Trophoblast cell (in vitro differentiated cells and primary cell): ENCODE measurements at regions not wholly inside any gene's neighbourhood (a gene's known extent, or its start where the extent isn't known, plus 50 kb on each side); places are given as distances from the start of the nearest gene placed in this dataset.

Experiments used
- DNase-seq, 2 donors: peaks; one replicate each; pipeline ENCODE4 v3.0.0-alpha.2; 2016
- H2AFZ ChIP-seq: 2 replicates; pipeline ENCODE4 v1.6.1; 2013; ENCODE audit warnings: low read length, moderate library complexity, mild to moderate bottlenecking; ENCODE audit not compliant: insufficient read depth, poor library complexity
- H2AK5ac ChIP-seq: 2 replicates; pipeline ENCODE4 v1.6.1; 2013; ENCODE audit warnings: mild to moderate bottlenecking, low read length
- H2BK120ac ChIP-seq: 2 replicates; pipeline ENCODE4 v1.6.1; 2013; ENCODE audit warnings: low read length, mild to moderate bottlenecking, moderate library complexity; ENCODE audit not compliant: insufficient read depth, poor library complexity
- H2BK12ac ChIP-seq: 2 replicates; pipeline ENCODE4 v1.6.1; 2013; ENCODE audit warnings: mild to moderate bottlenecking, low read length, moderate library complexity
- H2BK5ac ChIP-seq: 2 replicates; pipeline ENCODE4 v1.6.1; 2013; ENCODE audit warnings: low read length, low read depth, moderate library complexity, mild to moderate bottlenecking; ENCODE audit not compliant: poor library complexity
- H3K14ac ChIP-seq: 2 replicates; pipeline ENCODE4 v1.6.1; 2013; ENCODE audit warnings: mild to moderate bottlenecking, low read length
- H3K18ac ChIP-seq: 2 replicates; pipeline ENCODE4 v1.6.1; 2013; ENCODE audit warnings: mild to moderate bottlenecking, low read length
- H3K23ac ChIP-seq: 2 replicates; pipeline ENCODE4 v1.6.1; 2013; ENCODE audit warnings: low read length
- H3K27ac ChIP-seq: 2 replicates; pipeline ENCODE4 v1.5.1; 2013; ENCODE audit warnings: low read depth, mild to moderate bottlenecking, inconsistent platforms, low read length, moderate library complexity
- H3K27me3 ChIP-seq: 2 replicates; pipeline ENCODE4 v1.6.1; 2013; ENCODE audit warnings: inconsistent platforms, mild to moderate bottlenecking, low read length, moderate library complexity; ENCODE audit not compliant: insufficient read depth
- H3K36me3 ChIP-seq, 2 experiments: 1 replicate in 1 of 2; 2 replicates in 1 of 2; pipeline ENCODE4 v1.6.1; 2013; ENCODE audit warnings: low read length in 2 of 2, mild to moderate bottlenecking in 2 of 2, moderate library complexity in 1 of 2; ENCODE audit not compliant: insufficient read depth in 2 of 2, control insufficient read depth in 1 of 2
- H3K4ac ChIP-seq: 2 replicates; pipeline ENCODE4 v1.6.1; 2013; ENCODE audit warnings: low read depth, mild to moderate bottlenecking, low read length, moderate library complexity
- H3K4me1 ChIP-seq, 2 experiments: 1 replicate in 1 of 2; 2 replicates in 1 of 2; pipeline ENCODE4 v1.6.1; 2013; ENCODE audit warnings: low read length in 2 of 2, mild to moderate bottlenecking in 2 of 2, moderate library complexity in 1 of 2; ENCODE audit not compliant: insufficient read depth in 2 of 2, control insufficient read depth in 1 of 2
- H3K4me2 ChIP-seq: 2 replicates; pipeline ENCODE4 v1.6.1; 2013; ENCODE audit warnings: inconsistent platforms, mild to moderate bottlenecking, low read length, moderate library complexity
- H3K4me3 ChIP-seq: 2 replicates; pipeline ENCODE4 v1.5.1; 2013; ENCODE audit warnings: mild to moderate bottlenecking, low read depth, low read length, inconsistent platforms
- H3K79me1 ChIP-seq: one replicate; pipeline ENCODE4 v1.6.1; 2013; ENCODE audit warnings: low read length
- H3K79me2 ChIP-seq: 2 replicates; pipeline ENCODE4 v1.6.1; 2013; ENCODE audit warnings: low read length, mild to moderate bottlenecking; ENCODE audit not compliant: control insufficient read depth, insufficient read depth, poor library complexity
- H3K9ac ChIP-seq: 2 replicates; pipeline ENCODE4 v1.6.1; 2013; ENCODE audit warnings: mild to moderate bottlenecking, low read length
- H3K9me3 ChIP-seq: 2 replicates; pipeline ENCODE4 v1.6.1; 2013; ENCODE audit warnings: low read depth, mild to moderate bottlenecking, control low read depth, inconsistent platforms, low read length; ENCODE audit not compliant: insufficient read depth
- H4K12ac ChIP-seq: 2 replicates; pipeline ENCODE4 v1.6.1; 2013; ENCODE audit warnings: low read depth, mild to moderate bottlenecking, low read length, moderate library complexity
- H4K8ac ChIP-seq: 2 replicates; pipeline ENCODE4 v1.6.1; 2013; ENCODE audit warnings: low read depth, mild to moderate bottlenecking, low read length, moderate library complexity
- H4K91ac ChIP-seq: one replicate; pipeline ENCODE4 v1.6.1; 2013; ENCODE audit warnings: low read depth, mild to moderate bottlenecking, low read length, moderate library complexity
- WGBS: extraction: QIAGEN DNeasy Blood & Tissue Kit; methylation state at CpG from one replicate; pipeline ENCODE4 v1.1.7; 2013; ENCODE audit warnings: missing lambda C conversion rate; ENCODE audit not compliant: insufficient read length, insufficient coverage; ENCODE audit errors: extremely low coverage; 5-methylcytosine and 5-hydroxymethylcytosine counted together

DNA sequence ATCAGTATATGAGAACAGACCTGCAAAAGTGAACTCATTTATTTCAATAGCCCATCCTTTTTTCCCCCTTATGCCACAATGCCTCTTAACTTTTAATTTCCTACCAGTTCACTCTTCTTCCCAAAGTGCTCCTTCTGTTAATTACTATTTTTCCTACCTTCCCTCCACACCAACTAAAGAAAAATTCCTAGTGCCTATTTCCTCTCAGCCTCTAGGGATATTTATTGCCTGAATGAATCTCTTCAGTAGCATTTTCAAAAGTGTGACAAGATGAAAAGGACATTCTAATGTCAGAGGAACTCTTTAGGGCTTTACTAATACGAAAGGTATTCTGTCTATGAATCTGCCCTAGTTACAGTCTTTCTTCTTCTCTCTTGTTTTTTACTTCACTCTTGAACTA is 181.1 kb upstream of the SPRY1 start:
- Histone ChIP-seq H2BK5ac (no peak overlapping the region), H4K12ac (no peak overlapping the region), H3K27ac (no peak overlapping the region), H3K4me2 (no peak overlapping the region), H2BK120ac (no peak overlapping the region), H3K27me3 (no peaks in the 10 kb centered on the region), H3K14ac (no peak overlapping the region), H2BK12ac (no peak overlapping the region), H4K91ac (no peak overlapping the region), H2AK5ac (no peak overlapping the region), H2AFZ (no peak overlapping the region), H3K9me3 (no peaks in the 10 kb centered on the region), H3K79me2 (no peaks in the 10 kb centered on the region), H3K4me1 (no peaks in the 10 kb centered on the region), H3K79me1 (no peaks in the 10 kb centered on the region), H3K4ac (no peak overlapping the region), H3K18ac (no peak overlapping the region), H3K23ac (no peak overlapping the region), H4K8ac (no peak overlapping the region), H3K36me3 (no peaks in the 10 kb centered on the region), H3K9ac (no peak overlapping the region), H3K4me3 (no peak overlapping the region)
- WGBS = no CpG with 5 or more reads among the region's 1 CpG
- DNase-seq = peak in 1 of 2 donors; percentile 31

DNA sequence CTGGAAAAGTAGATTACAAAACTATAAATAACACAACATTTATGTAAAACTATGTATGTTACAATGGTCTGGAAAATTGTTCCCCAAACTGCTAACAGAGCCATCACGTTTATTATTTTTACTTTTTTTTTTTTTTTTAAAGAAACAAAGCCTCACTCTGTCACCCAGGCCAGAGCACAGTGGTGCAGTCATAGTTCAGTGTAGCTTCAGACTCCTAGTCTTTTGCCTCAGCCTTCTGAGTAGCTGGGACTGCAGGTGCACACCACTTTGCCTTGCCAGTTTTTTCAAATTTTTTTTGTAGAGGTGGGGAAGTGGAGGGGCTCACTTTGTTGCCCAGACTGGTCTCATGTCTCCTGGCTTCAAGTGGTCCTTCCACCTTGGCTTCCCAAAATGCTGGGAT is 180.1 kb upstream of the SPRY1 start:
- no peak for DNase-seq
- H3K79me2 ChIP-seq = no peaks in the 10 kb centered on the region
- no peak overlapping the region for H3K18ac ChIP-seq
- no peaks in the 10 kb centered on the region for H3K79me1 ChIP-seq
- no peak overlapping the region for H3K27ac ChIP-seq
- no CpG with 5 or more reads among the region's 1 CpG for WGBS
- no peak overlapping the region for H2BK120ac ChIP-seq
- no peak overlapping the region for H4K91ac ChIP-seq
- no peak overlapping the region for H4K12ac ChIP-seq
- no peak overlapping the region for H3K4ac ChIP-seq
- H2AFZ ChIP-seq = no peak overlapping the region
- no peak overlapping the region for H2BK5ac ChIP-seq
- H2AK5ac ChIP-seq = no peak overlapping the region
- H2BK12ac ChIP-seq = no peak overlapping the region
- H4K8ac ChIP-seq = no peak overlapping the region
- no peaks in the 10 kb centered on the region for H3K36me3 ChIP-seq
- H3K4me2 ChIP-seq = no peak overlapping the region
- no peak overlapping the region for H3K9ac ChIP-seq
- H3K23ac ChIP-seq = no peak overlapping the region
- H3K14ac ChIP-seq = no peak overlapping the region
- H3K9me3 ChIP-seq = no peaks in the 10 kb centered on the region
- no peaks in the 10 kb centered on the region for H3K27me3 ChIP-seq
- H3K4me3 ChIP-seq = no peak overlapping the region
- no peaks in the 10 kb centered on the region for H3K4me1 ChIP-seq

GRCh38 chr4:123216946-123217345 is 179.6 kb upstream of the SPRY1 start:
- Histone ChIP-seq H3K27me3 (no peaks in the 10 kb centered on the region), H4K12ac (no peak overlapping the region), H2BK120ac (no peak overlapping the region), H3K18ac (no peak overlapping the region), H3K23ac (no peak overlapping the region), H3K14ac (no peak overlapping the region), H2BK5ac (no peak overlapping the region), H3K9me3 (no peaks in the 10 kb centered on the region), H3K79me2 (no peaks in the 10 kb centered on the region), H3K4me1 (no peaks in the 10 kb centered on the region), H3K36me3 (no peaks in the 10 kb centered on the region), H2AFZ (no peak overlapping the region), H4K8ac (no peak overlapping the region), H3K4ac (no peak overlapping the region), H3K9ac (no peak overlapping the region), H2BK12ac (no peak overlapping the region), H3K27ac (no peak overlapping the region), H3K79me1 (no peaks in the 10 kb centered on the region), H3K4me2 (no peak overlapping the region), H3K4me3 (no peak overlapping the region), H2AK5ac (no peak overlapping the region), H4K91ac (no peak overlapping the region)
- no peak for DNase-seq

GRCh38 chr4:123217664-123218063 is 178.9 kb upstream of the SPRY1 start:
- Histone ChIP-seq H3K9ac (no peak overlapping the region), H2BK5ac (no peak overlapping the region)
- no CpG with 5 or more reads among the region's 2 CpGs for WGBS

More at GRCh38 chr4:123217664-123218063, 178.9 kb upstream of the SPRY1 start:
- no peaks in the 10 kb centered on the region for H3K4me1 ChIP-seq
- H4K12ac ChIP-seq = no peak overlapping the region
- H4K8ac ChIP-seq = no peak overlapping the region
- H3K4ac ChIP-seq = no peak overlapping the region
- H3K79me1 ChIP-seq = no peaks in the 10 kb centered on the region
- DNase-seq = no peak
- H3K4me3 ChIP-seq = no peak overlapping the region
- H3K18ac ChIP-seq = no peak overlapping the region
- H3K36me3 ChIP-seq = no peaks in the 10 kb centered on the region
- no peak overlapping the region for H2BK12ac ChIP-seq
- no peak overlapping the region for H3K27ac ChIP-seq
- H4K91ac ChIP-seq = no peak overlapping the region
- H3K9me3 ChIP-seq = no peaks in the 10 kb centered on the region
- no peaks in the 10 kb centered on the region for H3K79me2 ChIP-seq
- H3K14ac ChIP-seq = no peak overlapping the region
- H3K27me3 ChIP-seq = no peaks in the 10 kb centered on the region
- H2AK5ac ChIP-seq = no peak overlapping the region
- H3K4me2 ChIP-seq = no peak overlapping the region
- H2AFZ ChIP-seq = no peak overlapping the region
- H2BK120ac ChIP-seq = no peak overlapping the region
- H3K23ac ChIP-seq = no peak overlapping the region
